ENCODE measurements at regions not wholly inside any gene's neighbourhood (a gene's known extent, or its start where the extent isn't known, plus 50 kb on each side); places are given as distances from the start of the nearest gene placed in this dataset.

GRCh38 chr6:56787209-56787608, 144.5 kb upstream of the DST start:
- TF ChIP-seq POLR2A (IDR thresholded peaks at IDR 0.05) (no peak), CTCF (IDR thresholded peaks at IDR 0.05) (no peak)

Measured in upper lobe of left lung (tissue), 4 donors.